ENCODE measurements at regions not wholly inside any gene's neighbourhood (a gene's known extent, or its start where the extent isn't known, plus 50 kb on each side); places are given as distances from the start of the nearest gene placed in this dataset.
"Not testable (repeated sequence)": the region's sequence is repeated elsewhere in the genome, so short reads cannot be mapped to it uniquely, and the experiment has no call there.

DNA sequence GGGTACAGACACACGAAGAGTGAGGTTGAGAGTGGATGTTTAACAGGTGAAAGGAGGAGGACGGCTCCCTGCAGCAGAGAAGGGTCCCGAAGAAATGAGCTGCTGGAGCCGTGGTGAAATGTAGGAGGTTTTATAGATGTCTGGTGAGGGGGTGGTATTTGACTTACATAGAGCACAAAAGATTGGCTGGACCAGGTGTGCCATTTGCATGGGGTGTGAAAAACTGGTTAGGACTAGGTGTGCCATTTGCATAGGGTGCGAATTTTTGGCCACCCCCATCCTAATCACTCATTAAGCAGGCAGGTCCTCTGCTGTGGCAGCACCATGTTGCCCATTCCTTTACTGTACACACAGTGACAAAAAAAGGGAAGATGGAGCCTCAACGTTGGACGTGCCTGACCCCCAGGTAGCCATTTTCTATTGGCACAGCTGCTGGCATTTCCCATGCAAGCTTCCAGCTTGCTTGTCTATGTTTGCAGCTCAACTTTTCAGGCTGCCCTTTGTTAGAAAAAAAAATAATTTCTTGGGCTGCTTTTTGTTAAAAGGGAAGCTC lies 581.7 kb upstream of the B3GAT1 start:
- TF ChIP-seq, protein P1, sequence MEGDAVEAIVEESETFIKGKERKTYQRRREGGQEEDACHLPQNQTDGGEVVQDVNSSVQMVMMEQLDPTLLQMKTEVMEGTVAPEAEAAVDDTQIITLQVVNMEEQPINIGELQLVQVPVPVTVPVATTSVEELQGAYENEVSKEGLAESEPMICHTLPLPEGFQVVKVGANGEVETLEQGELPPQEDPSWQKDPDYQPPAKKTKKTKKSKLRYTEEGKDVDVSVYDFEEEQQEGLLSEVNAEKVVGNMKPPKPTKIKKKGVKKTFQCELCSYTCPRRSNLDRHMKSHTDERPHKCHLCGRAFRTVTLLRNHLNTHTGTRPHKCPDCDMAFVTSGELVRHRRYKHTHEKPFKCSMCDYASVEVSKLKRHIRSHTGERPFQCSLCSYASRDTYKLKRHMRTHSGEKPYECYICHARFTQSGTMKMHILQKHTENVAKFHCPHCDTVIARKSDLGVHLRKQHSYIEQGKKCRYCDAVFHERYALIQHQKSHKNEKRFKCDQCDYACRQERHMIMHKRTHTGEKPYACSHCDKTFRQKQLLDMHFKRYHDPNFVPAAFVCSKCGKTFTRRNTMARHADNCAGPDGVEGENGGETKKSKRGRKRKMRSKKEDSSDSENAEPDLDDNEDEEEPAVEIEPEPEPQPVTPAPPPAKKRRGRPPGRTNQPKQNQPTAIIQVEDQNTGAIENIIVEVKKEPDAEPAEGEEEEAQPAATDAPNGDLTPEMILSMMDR (IDR thresholded peaks at IDR 0.05; ENCODE audit: low read depth, low read length): no peak
- TF ChIP-seq MYC (IDR thresholded peaks at IDR 0.05; ENCODE audit: low read depth, low read length) (no peak), POLR2A (IDR thresholded peaks at IDR 0.05; ENCODE audit: extremely low read depth, insufficient read length) (no peak), MAX (IDR thresholded peaks at IDR 0.05; ENCODE audit: low read depth, low read length) (no peak)
- DNase-seq (ENCODE audit: low read depth): no peak
- no peak overlapping the region for H3K4me3 ChIP-seq (ENCODE audit: low read depth, low read length)

DNA sequence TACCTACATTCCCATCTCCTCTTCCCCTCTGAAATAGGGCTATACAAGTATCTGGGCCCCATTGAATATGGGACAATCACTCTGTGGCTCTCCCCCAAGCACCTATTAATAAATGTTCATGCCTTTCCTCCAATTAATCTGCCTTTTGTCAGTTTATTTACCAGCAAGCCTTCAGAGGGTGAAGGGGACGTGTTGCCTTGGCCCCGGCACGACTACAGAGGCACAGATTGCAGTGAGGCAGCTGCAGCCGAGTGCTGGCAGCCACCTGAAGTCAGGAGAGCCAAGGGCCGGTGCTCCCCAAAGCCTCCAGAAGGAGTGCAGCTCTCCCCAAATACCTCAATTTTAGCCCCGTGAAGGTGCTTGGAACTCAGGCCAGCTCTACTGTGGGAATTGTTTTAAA lies 580.9 kb upstream of the B3GAT1 start:
- TF ChIP-seq, protein P1 (IDR thresholded peaks at IDR 0.05; ENCODE audit: low read depth, low read length): no peak
- TF ChIP-seq POLR2A (IDR thresholded peaks at IDR 0.05; ENCODE audit: extremely low read depth, insufficient read length) (no peak), MYC (IDR thresholded peaks at IDR 0.05; ENCODE audit: low read depth, low read length) (no peak), MAX (IDR thresholded peaks at IDR 0.05; ENCODE audit: low read depth, low read length) (no peak)
- no peak overlapping the region for H3K4me3 ChIP-seq (ENCODE audit: low read depth, low read length)
- no peak for DNase-seq (ENCODE audit: low read depth)

- H3K4me3 ChIP-seq (ENCODE audit: low read depth, low read length): no peak overlapping the region
- TF ChIP-seq MYC (IDR thresholded peaks at IDR 0.05; ENCODE audit: low read depth, low read length): no peak
- no peak for TF ChIP-seq MAX (IDR thresholded peaks at IDR 0.05; ENCODE audit: low read depth, low read length)
- TF ChIP-seq, protein P1 (IDR thresholded peaks at IDR 0.05; ENCODE audit: low read depth, low read length): no peak
- no peak for TF ChIP-seq POLR2A (IDR thresholded peaks at IDR 0.05; ENCODE audit: extremely low read depth, insufficient read length)
- DNase-seq (ENCODE audit: low read depth): no peak
These were observed 576.5 kb upstream of the B3GAT1 start for GRCh38 chr11:134988495-134988894.

- TF ChIP-seq MYC (IDR thresholded peaks at IDR 0.05; ENCODE audit: low read depth, low read length) (no peak), MAX (IDR thresholded peaks at IDR 0.05; ENCODE audit: low read depth, low read length) (no peak)
- H3K4me3 ChIP-seq (ENCODE audit: low read depth, low read length): no peak overlapping the region
- DNase-seq (ENCODE audit: low read depth): no peak
These were observed 575.8 kb upstream of the B3GAT1 start for GRCh38 chr11:134987822-134988221.

GRCh38 chr11:134987223-134987768 lies 575.3 kb upstream of the B3GAT1 start:
- DNase-seq (ENCODE audit: low read depth): no peak
- no peak overlapping the region for H3K4me3 ChIP-seq (ENCODE audit: low read depth, low read length)
- TF ChIP-seq MYC (IDR thresholded peaks at IDR 0.05; ENCODE audit: low read depth, low read length) (no peak), MAX (IDR thresholded peaks at IDR 0.05; ENCODE audit: low read depth, low read length) (no peak), POLR2A (IDR thresholded peaks at IDR 0.05; ENCODE audit: extremely low read depth, insufficient read length) (no peak)
- TF ChIP-seq, protein P1 (IDR thresholded peaks at IDR 0.05; ENCODE audit: low read depth, low read length): no peak

DNA sequence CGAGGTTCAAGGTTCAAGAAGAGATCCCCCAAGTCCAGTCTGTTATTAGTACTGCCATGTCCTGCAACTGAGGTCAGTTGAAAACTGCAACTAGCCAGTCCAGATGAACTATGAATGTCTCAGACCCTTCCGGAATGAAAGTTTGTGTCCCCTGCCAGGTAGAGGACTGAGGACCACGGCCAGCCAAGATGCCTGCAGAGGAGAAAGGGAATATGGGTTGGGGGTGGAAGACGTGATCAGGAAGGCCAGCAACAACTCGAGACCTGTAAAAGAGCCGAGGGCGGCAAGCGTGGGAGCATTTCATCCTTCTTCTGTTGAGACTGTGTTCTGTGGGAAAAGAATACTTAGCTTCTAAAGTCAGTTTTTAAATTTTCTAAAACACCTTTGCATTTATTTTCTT lies 572.4 kb upstream of the B3GAT1 start:
- H3K4me3 ChIP-seq (ENCODE audit: low read depth, low read length): no peak overlapping the region
- TF ChIP-seq MAX (IDR thresholded peaks at IDR 0.05; ENCODE audit: low read depth, low read length): no peak
- no peak for TF ChIP-seq MYC (IDR thresholded peaks at IDR 0.05; ENCODE audit: low read depth, low read length)
- TF ChIP-seq, protein P1 (IDR thresholded peaks at IDR 0.05; ENCODE audit: low read depth, low read length): no peak
- TF ChIP-seq POLR2A (IDR thresholded peaks at IDR 0.05; ENCODE audit: extremely low read depth, insufficient read length): no peak
- DNase-seq (ENCODE audit: low read depth): no peak

DNA sequence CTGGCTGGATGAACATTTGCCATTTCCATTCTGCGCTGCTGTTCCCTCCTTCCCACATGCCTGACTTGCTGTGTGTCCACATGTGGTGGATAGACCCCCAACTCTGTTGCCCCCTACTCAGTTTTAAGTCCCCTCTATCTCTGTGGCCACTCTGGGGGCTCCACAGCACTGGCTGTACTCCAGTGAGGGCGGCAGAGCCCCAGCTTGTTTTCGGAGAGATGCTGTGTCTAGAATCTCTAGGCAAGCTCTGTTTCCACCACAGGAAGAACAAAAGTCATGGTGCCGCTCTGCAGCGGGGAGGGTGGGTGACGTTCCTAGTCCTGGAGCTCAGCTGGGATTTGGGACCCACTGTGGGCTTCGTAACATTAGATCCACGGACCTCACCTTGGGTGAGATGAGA lies 570.4 kb upstream of the B3GAT1 start:
- H3K4me3 ChIP-seq (ENCODE audit: low read depth, low read length); DNase-seq (ENCODE audit: low read depth): not testable (repeated sequence)

All from NB4 (cell line).